ENCODE measurements at regions not wholly inside any gene's neighbourhood (a gene's known extent, or its start where the extent isn't known, plus 50 kb on each side); places are given as distances from the start of the nearest gene placed in this dataset.

- TF ChIP-seq, protein P1, sequence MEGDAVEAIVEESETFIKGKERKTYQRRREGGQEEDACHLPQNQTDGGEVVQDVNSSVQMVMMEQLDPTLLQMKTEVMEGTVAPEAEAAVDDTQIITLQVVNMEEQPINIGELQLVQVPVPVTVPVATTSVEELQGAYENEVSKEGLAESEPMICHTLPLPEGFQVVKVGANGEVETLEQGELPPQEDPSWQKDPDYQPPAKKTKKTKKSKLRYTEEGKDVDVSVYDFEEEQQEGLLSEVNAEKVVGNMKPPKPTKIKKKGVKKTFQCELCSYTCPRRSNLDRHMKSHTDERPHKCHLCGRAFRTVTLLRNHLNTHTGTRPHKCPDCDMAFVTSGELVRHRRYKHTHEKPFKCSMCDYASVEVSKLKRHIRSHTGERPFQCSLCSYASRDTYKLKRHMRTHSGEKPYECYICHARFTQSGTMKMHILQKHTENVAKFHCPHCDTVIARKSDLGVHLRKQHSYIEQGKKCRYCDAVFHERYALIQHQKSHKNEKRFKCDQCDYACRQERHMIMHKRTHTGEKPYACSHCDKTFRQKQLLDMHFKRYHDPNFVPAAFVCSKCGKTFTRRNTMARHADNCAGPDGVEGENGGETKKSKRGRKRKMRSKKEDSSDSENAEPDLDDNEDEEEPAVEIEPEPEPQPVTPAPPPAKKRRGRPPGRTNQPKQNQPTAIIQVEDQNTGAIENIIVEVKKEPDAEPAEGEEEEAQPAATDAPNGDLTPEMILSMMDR (conservative IDR thresholded peaks at IDR 0.05; ENCODE audit: low read length): no peak
- no peak for TF ChIP-seq EZH2phosphoT487 (IDR thresholded peaks at IDR 0.05; ENCODE audit: borderline replicate concordance)
Measured at GRCh38 chr2:126586317-126586716, 69.6 kb upstream of the GYPC start.

All from Loucy (cell line).